Hepatocyte (in vitro differentiated cells): ENCODE measurements at regions not wholly inside any gene's neighbourhood (a gene's known extent, or its start where the extent isn't known, plus 50 kb on each side); places are given as distances from the start of the nearest gene placed in this dataset.

Source experiments
- CTCF ChIP-seq: fragments of 200-600 bp; sonication (generic); IDR thresholded peaks from 2 replicates; pipeline ENCODE4 v1.5.1; 2016; ENCODE audit warnings: antibody characterized with exemption, mild to moderate bottlenecking; ENCODE audit not compliant: poor library complexity
- EZH2 ChIP-seq: fragments of 200-600 bp; sonication (generic); IDR thresholded peaks from 2 replicates; pipeline ENCODE4 v1.6.1; 2016; ENCODE audit warnings: antibody characterized with exemption, mild to moderate bottlenecking, borderline replicate concordance
- EZH2phosphoT487 ChIP-seq: fragments of 200-600 bp; sonication (generic); IDR thresholded peaks from one replicate; pipeline ENCODE4 v1.6.1; 2018; ENCODE audit warnings: antibody characterized with exemption, mild to moderate bottlenecking, low read depth, moderate library complexity; ENCODE audit not compliant: unreplicated experiment, severe bottlenecking

- TF ChIP-seq CTCF (no peak), EZH2phosphoT487 (no peak), EZH2 (no peak)
Measured at GRCh38 chr1:116277840-116278540, 95.1 kb upstream of the ATP1A1 start.
